Activated T-helper 2 cell treated with anti-CD3 and anti-CD28 coated beads, Interferon-gamma antibody, Interleukin-2, Interleukin-4, amounts not matched to agents 10 μg/mL and 5 μg/mL and 100 μg/mL, durations not matched to agents 14 hours and 24 hours and 36 hours (primary cell): ENCODE measurements at regions not wholly inside any gene's neighbourhood (a gene's known extent, or its start where the extent isn't known, plus 50 kb on each side); places are given as distances from the start of the nearest gene placed in this dataset.
"Not testable (repeated sequence)": the region's sequence is repeated elsewhere in the genome, so short reads cannot be mapped to it uniquely, and the experiment has no call there.

ENCODE experiments used
- DNase-seq: peaks from one replicate; pipeline ENCODE4 v3.0.0; 2021; ENCODE audit warnings: low spot score
- H3K27ac Mint-ChIP-seq: one replicate; pipeline ENCODE4 v1.8.0; 2021; ENCODE audit warnings: mixed read lengths
- H3K27me3 Mint-ChIP-seq: one replicate; pipeline ENCODE4 v1.8.0; 2021; ENCODE audit warnings: low read depth, mixed read lengths
- H3K36me3 Mint-ChIP-seq: one replicate; pipeline ENCODE4 v1.8.0; 2021; ENCODE audit warnings: low read depth, mixed read lengths
- H3K4me1 Mint-ChIP-seq: one replicate; pipeline ENCODE4 v1.8.0; 2021; ENCODE audit warnings: low read depth, mixed read lengths
- H3K4me3 Mint-ChIP-seq: one replicate; pipeline ENCODE4 v1.8.0; 2021; ENCODE audit warnings: low read depth, mild to moderate bottlenecking, moderate library complexity, mixed read lengths
- H3K9me3 Mint-ChIP-seq: one replicate; pipeline ENCODE4 v1.8.0; 2021; ENCODE audit warnings: mixed read lengths
- intact Hi-C: fragments of 100-400 bp; cut with micrococcal nuclease; formaldehyde crosslinking; loops from one replicate; pipeline ENCODE4 v1.15.1; 2023

DNA sequence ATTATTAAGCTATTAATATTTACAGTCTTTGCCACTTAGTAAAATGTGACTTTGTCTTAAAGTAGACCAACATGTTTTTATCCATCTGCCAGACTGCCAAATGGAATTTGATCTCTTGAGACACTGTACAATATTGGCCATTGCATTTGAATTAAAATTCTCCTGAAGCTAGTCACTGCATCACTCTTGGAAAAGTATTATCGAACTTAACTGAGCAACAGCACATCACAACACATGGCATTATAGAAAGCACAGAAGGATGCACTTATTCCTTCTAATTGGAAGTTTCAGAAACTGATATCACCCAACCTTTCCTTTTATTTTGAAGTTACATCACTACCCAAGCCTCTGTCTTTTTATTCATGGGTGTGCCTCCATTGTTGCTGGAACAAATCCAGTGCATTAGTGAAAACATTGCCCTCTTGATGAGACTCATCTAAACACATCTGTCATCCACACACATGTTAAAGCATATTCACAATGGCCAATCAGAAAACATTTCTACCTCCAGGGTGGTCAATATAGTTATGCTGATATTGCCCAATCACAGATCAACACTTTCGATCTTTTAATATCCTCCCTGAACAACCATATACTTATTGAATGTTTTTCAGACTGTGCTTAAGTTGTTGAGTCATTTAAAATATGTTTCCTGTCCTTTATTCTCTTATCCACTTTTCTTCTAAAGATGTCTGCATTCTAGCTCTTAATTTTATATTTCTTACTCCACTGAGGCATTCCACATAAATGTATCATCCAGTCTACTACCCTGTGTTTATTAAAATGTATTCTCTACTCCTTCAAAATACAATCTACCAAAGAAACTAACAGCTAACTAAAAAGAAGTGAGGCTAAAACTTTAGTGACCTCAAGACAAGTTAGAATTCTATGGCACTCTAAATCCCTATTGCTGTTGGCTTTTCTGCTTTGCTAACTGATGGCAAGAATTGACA lies 535.0 kb downstream of the RFPL4B start:
- no peaks in the 10 kb centered on the region for H3K9me3 Mint-ChIP-seq
- no peak for DNase-seq
- intact Hi-C loops: no loop called here
- no peak overlapping the region for H3K4me3 Mint-ChIP-seq
- H3K27ac Mint-ChIP-seq: no peak overlapping the region
- H3K36me3 Mint-ChIP-seq: no peaks in the 10 kb centered on the region
- no peaks in the 10 kb centered on the region for H3K27me3 Mint-ChIP-seq
- no peaks in the 10 kb centered on the region for H3K4me1 Mint-ChIP-seq

DNA sequence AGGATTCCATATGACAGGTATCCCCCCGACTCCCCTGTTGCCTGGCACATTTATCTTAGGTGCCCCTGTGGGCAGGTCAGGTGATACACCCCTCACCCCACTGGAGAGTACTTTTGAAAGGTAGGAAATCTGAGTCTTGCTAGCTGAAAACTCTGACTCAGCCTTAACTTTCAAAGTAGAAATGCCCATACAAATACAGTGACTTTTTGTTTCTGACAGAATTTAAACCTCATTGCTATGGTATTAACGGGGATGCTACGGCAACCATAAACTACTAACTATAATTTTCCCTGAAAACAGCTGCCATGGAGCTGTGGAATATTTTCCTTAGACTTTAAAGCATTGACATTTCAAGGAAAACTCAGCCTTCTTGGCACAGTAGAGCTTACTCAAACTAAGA lies 536.0 kb downstream of the RFPL4B start:
- Mint-ChIP-seq H3K36me3 (no peaks in the 10 kb centered on the region), H3K4me3 (no peak overlapping the region), H3K27me3 (no peaks in the 10 kb centered on the region), H3K4me1 (no peaks in the 10 kb centered on the region), H3K9me3 (no peaks in the 10 kb centered on the region), H3K27ac (no peak overlapping the region)
- intact Hi-C loops: no loop called here
- no peak for DNase-seq

DNA sequence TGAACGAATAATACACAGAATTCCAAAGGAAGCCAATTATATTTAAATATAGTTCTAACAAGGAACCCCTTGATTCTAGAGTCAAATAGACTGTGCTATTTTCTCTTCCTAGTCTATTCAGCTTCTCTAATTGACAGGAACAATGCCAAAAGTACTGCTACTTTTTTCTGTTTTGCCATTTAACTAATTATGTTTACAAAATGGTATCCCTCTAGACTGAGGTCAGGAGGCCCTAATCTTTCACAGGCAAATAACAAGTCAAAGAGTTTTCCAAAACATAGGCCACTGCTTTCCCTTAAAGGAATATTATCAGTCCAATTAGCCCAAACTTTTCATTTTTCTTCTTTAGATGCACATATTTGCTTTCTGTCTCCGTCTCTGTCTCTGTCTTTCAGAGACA lies 539.3 kb downstream of the RFPL4B start:
- DNase-seq: no peak
- Mint-ChIP-seq H3K4me1 (no peaks in the 10 kb centered on the region), H3K27me3 (no peaks in the 10 kb centered on the region), H3K9me3 (no peaks in the 10 kb centered on the region), H3K36me3 (no peaks in the 10 kb centered on the region), H3K27ac (no peak overlapping the region), H3K4me3 (no peak overlapping the region)
- intact Hi-C loops: no loop called here

DNA sequence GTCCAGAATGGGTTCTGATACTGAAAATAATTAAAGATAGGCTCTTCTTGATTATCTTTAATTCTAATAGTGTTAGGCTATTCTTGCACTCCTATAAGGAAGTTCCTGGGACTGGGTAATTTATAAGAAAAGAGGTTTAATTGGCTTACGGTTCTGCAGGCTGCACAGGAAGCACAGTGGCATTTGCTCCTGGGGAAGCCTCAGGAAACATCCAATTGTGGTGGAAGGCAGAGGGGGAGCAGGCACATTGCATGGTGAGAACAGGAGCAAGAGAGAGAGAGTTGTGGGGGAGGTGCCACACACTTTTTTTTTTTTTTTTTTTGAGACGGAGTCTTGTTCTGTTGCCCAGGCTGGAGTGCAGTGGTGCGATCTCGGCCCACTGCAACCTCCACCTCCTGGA lies 540.3 kb downstream of the RFPL4B start:
- intact Hi-C loops, H3K9me3 Mint-ChIP-seq, H3K27ac Mint-ChIP-seq, DNase-seq, H3K4me3 Mint-ChIP-seq, H3K27me3 Mint-ChIP-seq, H3K36me3 Mint-ChIP-seq, H3K4me1 Mint-ChIP-seq: not testable (repeated sequence)

DNA sequence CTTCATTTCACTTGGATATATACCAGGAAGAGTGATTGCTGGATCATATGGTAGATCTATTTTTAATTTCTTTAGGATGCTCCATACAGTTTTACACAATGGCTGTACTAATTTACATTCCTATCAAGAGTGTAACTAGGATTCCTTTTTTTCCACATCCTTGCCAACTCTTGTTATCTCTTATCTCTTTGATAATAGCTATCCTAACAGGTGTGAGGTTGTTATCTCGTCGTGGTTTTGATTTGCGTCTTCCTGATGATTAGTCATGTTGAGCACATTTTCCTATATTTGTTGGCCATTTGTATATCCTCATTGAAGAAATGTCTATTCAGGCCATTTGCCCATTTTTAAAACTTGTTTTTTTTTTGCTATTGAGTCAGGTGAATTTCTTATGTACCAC lies 552.4 kb downstream of the RFPL4B start:
- peaks cover 6% of the 10 kb centered on the region for H3K9me3 Mint-ChIP-seq
- no peak overlapping the region for H3K4me3 Mint-ChIP-seq
- H3K4me1 Mint-ChIP-seq: no peaks in the 10 kb centered on the region
- H3K36me3 Mint-ChIP-seq: no peaks in the 10 kb centered on the region
- H3K27ac Mint-ChIP-seq: no peak overlapping the region
- intact Hi-C loops: no loop called here
- no peaks in the 10 kb centered on the region for H3K27me3 Mint-ChIP-seq
- no peak for DNase-seq

DNA sequence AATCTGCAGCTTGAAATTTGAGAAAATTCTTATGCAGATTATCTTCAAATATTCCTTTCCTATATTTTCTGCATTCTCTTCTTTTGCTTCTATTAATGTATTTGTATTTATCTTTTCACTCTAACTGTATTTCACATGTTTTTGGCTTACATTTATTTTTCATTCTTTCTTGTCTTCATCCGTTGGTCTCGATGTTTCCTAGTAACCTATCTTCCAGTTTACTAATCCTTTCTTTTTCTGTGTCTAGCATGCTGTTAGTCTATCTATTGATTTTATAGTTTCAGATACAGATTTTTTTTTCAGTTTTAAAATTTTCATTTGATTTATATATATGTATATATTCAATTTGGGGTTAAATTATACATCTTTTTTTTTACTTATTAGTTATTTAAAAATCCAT lies 556.2 kb downstream of the RFPL4B start:
- peaks cover 6% of the 10 kb centered on the region for H3K9me3 Mint-ChIP-seq
- DNase-seq: no peak
- H3K36me3 Mint-ChIP-seq: no peaks in the 10 kb centered on the region
- no peak overlapping the region for H3K27ac Mint-ChIP-seq
- no peak overlapping the region for H3K4me3 Mint-ChIP-seq
- H3K4me1 Mint-ChIP-seq: no peaks in the 10 kb centered on the region
- H3K27me3 Mint-ChIP-seq: no peaks in the 10 kb centered on the region
- intact Hi-C loops: no loop called here

DNA sequence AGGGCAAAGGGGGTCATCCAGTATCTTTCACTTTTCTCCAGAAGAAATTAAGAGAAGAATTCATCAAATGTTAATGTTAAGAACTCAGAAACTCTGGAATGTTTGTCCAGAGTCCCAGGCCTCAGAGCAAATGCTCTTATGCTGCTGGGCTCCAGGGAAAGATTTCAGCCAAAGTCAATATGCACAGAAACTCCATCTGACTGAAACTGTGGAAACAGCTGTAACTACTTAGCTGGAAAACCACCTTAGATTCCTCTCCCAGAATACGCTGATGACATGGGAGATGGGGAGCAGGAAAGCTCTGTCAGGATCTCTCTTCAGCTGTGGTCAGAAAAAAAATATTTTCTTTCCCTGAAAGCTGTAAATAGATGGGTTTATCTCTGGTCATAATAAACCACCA lies 559.6 kb downstream of the RFPL4B start:
- Mint-ChIP-seq H3K4me3 (no peak overlapping the region), H3K4me1 (no peaks in the 10 kb centered on the region), H3K9me3 (no peaks in the 10 kb centered on the region), H3K27me3 (no peaks in the 10 kb centered on the region), H3K36me3 (no peaks in the 10 kb centered on the region), H3K27ac (no peak overlapping the region)
- DNase-seq: no peak
- intact Hi-C loops: no loop called here

DNA sequence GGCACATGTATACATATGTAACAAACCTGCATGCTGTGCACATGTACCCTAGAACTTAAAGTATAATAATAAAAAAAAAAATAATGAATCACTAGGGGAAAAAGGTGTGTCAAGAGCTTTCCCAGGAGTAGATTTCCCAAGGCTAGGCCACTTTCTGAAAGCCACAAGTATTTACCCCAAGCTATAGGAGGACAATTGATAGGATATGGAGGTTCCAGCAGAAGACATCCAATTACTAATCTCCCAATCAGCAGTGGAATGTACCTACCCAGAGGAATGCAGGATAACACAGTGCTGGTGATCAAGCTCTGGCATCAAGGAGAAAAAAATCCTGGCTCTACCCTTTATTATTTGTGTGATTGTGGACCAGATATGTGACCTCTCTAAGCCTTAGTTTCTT lies 562.7 kb downstream of the RFPL4B start:
- H3K27me3 Mint-ChIP-seq: no peaks in the 10 kb centered on the region
- no peak overlapping the region for H3K27ac Mint-ChIP-seq
- DNase-seq: no peak
- no peaks in the 10 kb centered on the region for H3K4me1 Mint-ChIP-seq
- no peak overlapping the region for H3K4me3 Mint-ChIP-seq
- no peaks in the 10 kb centered on the region for H3K36me3 Mint-ChIP-seq
- intact Hi-C loops: no loop called here
- H3K9me3 Mint-ChIP-seq: no peaks in the 10 kb centered on the region

DNA sequence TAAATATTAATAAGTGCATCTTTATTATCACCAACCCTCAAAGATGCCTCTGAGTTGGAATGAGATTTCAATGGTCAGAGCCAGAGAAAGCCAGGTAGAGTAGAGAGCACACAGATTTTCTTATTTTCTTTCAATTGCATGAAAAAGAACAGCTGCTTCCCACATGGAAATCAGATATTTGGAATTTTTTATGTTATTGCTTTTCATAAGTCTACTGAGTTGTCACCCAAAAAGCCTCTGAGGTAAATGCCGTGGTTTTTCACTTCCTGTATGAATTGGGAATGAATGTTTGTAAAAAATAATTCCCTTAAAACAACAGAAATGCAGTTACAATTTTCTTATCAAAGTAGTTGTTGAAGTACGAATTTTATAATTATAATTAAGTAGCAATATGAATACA lies 563.1 kb downstream of the RFPL4B start:
- Mint-ChIP-seq H3K9me3 (no peaks in the 10 kb centered on the region), H3K27ac (no peak overlapping the region), H3K27me3 (no peaks in the 10 kb centered on the region), H3K4me1 (no peaks in the 10 kb centered on the region), H3K4me3 (no peak overlapping the region), H3K36me3 (no peaks in the 10 kb centered on the region)
- DNase-seq: no peak
- intact Hi-C loops: no loop called here

DNA sequence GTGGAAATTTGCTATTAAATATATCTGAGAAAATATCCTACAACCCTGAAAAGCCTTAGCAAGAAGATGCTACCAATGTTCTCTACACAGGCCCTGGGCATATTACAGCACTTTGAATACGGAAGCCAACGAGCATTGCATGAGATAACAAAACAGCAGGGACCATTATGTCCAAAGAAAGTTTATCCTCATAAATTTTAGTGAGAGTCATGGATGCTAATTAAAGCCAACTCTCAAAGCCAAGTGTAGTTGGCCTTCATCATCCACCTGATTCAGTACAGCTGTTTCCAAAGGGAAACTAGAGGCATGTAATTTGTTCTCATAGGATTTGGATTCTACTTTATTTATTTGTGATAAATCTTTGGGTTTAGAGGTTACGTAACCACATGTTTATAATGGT lies 564.8 kb downstream of the RFPL4B start:
- intact Hi-C loops: no loop called here
- H3K4me3 Mint-ChIP-seq: no peak overlapping the region

DNA sequence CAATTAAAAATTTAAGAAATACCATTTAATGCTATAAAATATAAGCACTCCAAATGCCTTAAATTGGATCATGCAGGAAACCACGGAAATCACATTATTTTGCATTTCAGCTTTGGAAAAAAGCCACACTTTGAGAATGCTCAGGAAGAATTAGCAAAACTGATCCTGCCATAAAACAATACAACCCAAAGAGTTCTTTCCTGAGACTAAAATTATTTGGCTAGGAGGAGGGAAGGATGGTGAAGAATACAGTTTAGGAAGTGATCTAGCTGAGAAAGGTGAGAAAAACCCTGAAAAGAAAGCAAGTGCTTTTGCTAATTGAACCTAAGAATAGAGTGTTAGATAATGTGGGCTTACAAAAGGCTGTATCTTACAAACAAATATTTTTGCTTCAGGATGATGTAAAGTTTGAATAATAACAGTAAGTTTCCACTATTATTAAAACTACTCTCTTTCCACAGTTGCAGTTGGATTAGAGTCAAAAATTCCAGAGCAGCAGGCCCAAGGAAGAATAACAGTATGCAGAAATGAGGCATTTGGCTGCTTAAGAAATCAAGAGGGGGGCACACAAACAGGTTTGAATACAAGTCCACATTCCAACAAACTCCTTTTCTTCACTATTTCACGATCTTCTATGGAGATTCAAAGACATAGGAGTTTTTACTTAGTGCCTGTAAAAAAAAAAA lies 565.4 kb downstream of the RFPL4B start:
- no peaks in the 10 kb centered on the region for H3K27me3 Mint-ChIP-seq
- no peaks in the 10 kb centered on the region for H3K36me3 Mint-ChIP-seq
- intact Hi-C loops: no loop called here
- H3K4me3 Mint-ChIP-seq: no peak overlapping the region
- no peaks in the 10 kb centered on the region for H3K9me3 Mint-ChIP-seq
- H3K27ac Mint-ChIP-seq: no peak overlapping the region
- no peak for DNase-seq
- H3K4me1 Mint-ChIP-seq: no peaks in the 10 kb centered on the region

More for the DNA sequence above, 564.8 kb downstream of the RFPL4B start:
- no peaks in the 10 kb centered on the region for H3K27me3 Mint-ChIP-seq
- H3K4me1 Mint-ChIP-seq: no peaks in the 10 kb centered on the region
- no peaks in the 10 kb centered on the region for H3K36me3 Mint-ChIP-seq
- H3K27ac Mint-ChIP-seq: no peak overlapping the region
- DNase-seq: no peak
- no peaks in the 10 kb centered on the region for H3K9me3 Mint-ChIP-seq

DNA sequence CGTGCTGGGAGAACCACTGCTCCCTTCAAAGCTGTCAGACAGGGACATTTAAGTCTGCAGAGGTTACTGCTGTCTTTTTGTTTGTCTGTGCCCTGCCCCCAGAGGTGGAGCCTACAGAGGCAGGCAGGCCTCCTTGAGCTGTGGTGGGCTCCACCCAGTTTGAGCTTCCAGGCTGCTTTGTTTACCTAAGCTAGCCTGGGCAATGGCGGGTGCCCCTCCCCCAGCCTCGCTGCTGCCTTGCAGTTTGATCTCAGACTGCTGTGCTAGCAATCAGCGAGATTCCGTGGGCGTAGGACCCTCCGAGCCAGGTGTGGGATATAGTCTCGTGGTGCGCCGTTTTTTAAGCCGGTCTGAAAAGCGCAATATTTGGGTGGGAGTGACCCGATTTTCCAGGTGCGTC lies 572.6 kb downstream of the RFPL4B start:
- H3K4me1 Mint-ChIP-seq, H3K27ac Mint-ChIP-seq, H3K36me3 Mint-ChIP-seq, H3K4me3 Mint-ChIP-seq, H3K27me3 Mint-ChIP-seq, DNase-seq, intact Hi-C loops: not testable (repeated sequence)
- H3K9me3 Mint-ChIP-seq: peaks cover 15% of the 10 kb centered on the region

DNA sequence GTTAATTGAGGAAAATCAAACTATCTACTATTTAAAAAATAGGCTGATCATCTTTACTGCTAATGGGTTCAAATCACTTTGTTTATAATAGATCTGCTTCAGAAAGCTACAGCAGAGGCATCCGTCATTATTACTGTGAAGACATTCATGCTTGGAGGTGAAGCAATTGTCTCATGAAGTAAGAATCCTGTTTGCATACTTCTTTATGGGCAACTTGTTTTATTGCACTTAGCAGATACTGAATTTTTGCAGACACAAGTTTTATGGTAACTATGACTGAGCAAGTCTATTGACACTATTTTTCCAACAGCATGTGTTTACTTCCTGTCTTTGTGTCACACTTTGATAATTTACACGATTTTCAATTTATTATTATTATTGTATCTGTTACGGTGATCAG lies 573.9 kb downstream of the RFPL4B start:
- H3K4me1 Mint-ChIP-seq: no peaks in the 10 kb centered on the region
- H3K36me3 Mint-ChIP-seq: no peaks in the 10 kb centered on the region
- no peak for DNase-seq
- no peaks in the 10 kb centered on the region for H3K27me3 Mint-ChIP-seq
- H3K9me3 Mint-ChIP-seq: peaks cover 15% of the 10 kb centered on the region
- intact Hi-C loops: no loop called here
- no peak overlapping the region for H3K27ac Mint-ChIP-seq
- H3K4me3 Mint-ChIP-seq: no peak overlapping the region
